Central memory CD8-positive, alpha-beta T cell (primary cell): ENCODE measurements at regions not wholly inside any gene's neighbourhood (a gene's known extent, or its start where the extent isn't known, plus 50 kb on each side); places are given as distances from the start of the nearest gene placed in this dataset.
"Not testable (repeated sequence)": the region's sequence is repeated elsewhere in the genome, so short reads cannot be mapped to it uniquely, and the experiment has no call there.

ENCODE experiments used
- ATAC-seq: fragments of 150-1000 bp; cut with Tn5 transposase; replicated peaks from 2 replicates; pipeline ENCODE4 v1.10.0; 2022; ENCODE audit warnings: mild to moderate bottlenecking, moderate FRiP score, moderate number of reproducible peaks; ENCODE audit not compliant: poor library complexity, severe bottlenecking; ENCODE audit errors: extremely low read depth
- DNase-seq, 2 donors: peaks; one replicate each; pipeline ENCODE4 v3.0.0; 2021; ENCODE audit warnings: low spot score in 2 of 2
- H3K27ac Mint-ChIP-seq: one replicate; pipeline ENCODE4 v1.8.0; 2022; ENCODE audit warnings: low read depth, mild to moderate bottlenecking, moderate library complexity, mixed read lengths
- H3K27me3 Mint-ChIP-seq: one replicate; pipeline ENCODE4 v1.8.0; 2022; ENCODE audit warnings: mixed read lengths
- H3K36me3 Mint-ChIP-seq: one replicate; pipeline ENCODE4 v1.8.0; 2022; ENCODE audit warnings: mild to moderate bottlenecking, moderate library complexity, mixed read lengths; ENCODE audit not compliant: insufficient read depth
- H3K4me1 Mint-ChIP-seq: one replicate; pipeline ENCODE4 v1.8.0; 2022; ENCODE audit warnings: mixed read lengths
- H3K4me3 Mint-ChIP-seq: one replicate; pipeline ENCODE4 v1.8.0; 2022; ENCODE audit warnings: mild to moderate bottlenecking, moderate library complexity, mixed read lengths
- H3K9me3 Mint-ChIP-seq: one replicate; pipeline ENCODE4 v1.8.0; 2022; ENCODE audit warnings: mixed read lengths

- ATAC-seq = no peak
- no peaks in the 10 kb centered on the region for H3K27me3 Mint-ChIP-seq
- H3K4me1 Mint-ChIP-seq = peaks cover 9% of the 10 kb centered on the region
Measured at GRCh38 chr5:67552773-67553172, 356.2 kb upstream of the CD180 start.

GRCh38 chr5:67549947-67550346 lies 353.3 kb upstream of the CD180 start:
- no peaks in the 10 kb centered on the region for H3K36me3 Mint-ChIP-seq
- no peak for DNase-seq
- no peak overlapping the region for H3K4me3 Mint-ChIP-seq
- no peak for ATAC-seq
- no peaks in the 10 kb centered on the region for H3K9me3 Mint-ChIP-seq
- H3K27ac Mint-ChIP-seq = no peak overlapping the region
- H3K27me3 Mint-ChIP-seq = no peaks in the 10 kb centered on the region
- peaks cover 13% of the 10 kb centered on the region for H3K4me1 Mint-ChIP-seq

More at GRCh38 chr5:67552773-67553172, 356.2 kb upstream of the CD180 start:
- Mint-ChIP-seq H3K9me3 (no peaks in the 10 kb centered on the region), H3K36me3 (no peaks in the 10 kb centered on the region), H3K27ac (peak overlapping the region; percentile 32), H3K4me3 (no peak overlapping the region)
- no peak for DNase-seq

- H3K9me3 Mint-ChIP-seq = no peaks in the 10 kb centered on the region
- DNase-seq = no peak
- no peaks in the 10 kb centered on the region for H3K27me3 Mint-ChIP-seq
- H3K27ac Mint-ChIP-seq = no peak overlapping the region
- H3K4me1 Mint-ChIP-seq = peaks cover 13% of the 10 kb centered on the region
- no peak overlapping the region for H3K4me3 Mint-ChIP-seq
- no peaks in the 10 kb centered on the region for H3K36me3 Mint-ChIP-seq
- ATAC-seq = no peak
Measured at GRCh38 chr5:67549296-67549618, 352.7 kb upstream of the CD180 start.

GRCh38 chr5:67548520-67549295 lies 352.1 kb upstream of the CD180 start:
- H3K27ac Mint-ChIP-seq = peak overlapping the region; percentile 20
- no peaks in the 10 kb centered on the region for H3K27me3 Mint-ChIP-seq
- peak overlapping the region; percentile 43 for H3K4me3 Mint-ChIP-seq
- H3K4me1 Mint-ChIP-seq = peaks cover 13% of the 10 kb centered on the region
- no peaks in the 10 kb centered on the region for H3K36me3 Mint-ChIP-seq
- no peak for DNase-seq
- ATAC-seq = no peak
- no peaks in the 10 kb centered on the region for H3K9me3 Mint-ChIP-seq

- Mint-ChIP-seq H3K27ac (peak overlapping the region; percentile 20), H3K4me3 (no peak overlapping the region), H3K9me3 (no peaks in the 10 kb centered on the region), H3K27me3 (no peaks in the 10 kb centered on the region), H3K4me1 (peaks cover 13% of the 10 kb centered on the region), H3K36me3 (no peaks in the 10 kb centered on the region)
- ATAC-seq (no peak), DNase-seq (no peak)
Measured at GRCh38 chr5:67547682-67548081, 351.1 kb upstream of the CD180 start.

- not testable (repeated sequence) for ATAC-seq, DNase-seq, H3K9me3 Mint-ChIP-seq, H3K27ac Mint-ChIP-seq, H3K27me3 Mint-ChIP-seq, H3K4me3 Mint-ChIP-seq, H3K36me3 Mint-ChIP-seq
- peaks cover 13% of the 10 kb centered on the region for H3K4me1 Mint-ChIP-seq
Measured at GRCh38 chr5:67544942-67545341, 348.3 kb upstream of the CD180 start.

- H3K27ac Mint-ChIP-seq = no peak overlapping the region
- H3K9me3 Mint-ChIP-seq = no peaks in the 10 kb centered on the region
- DNase-seq (no peak), ATAC-seq (no peak)
- no peak overlapping the region for H3K4me3 Mint-ChIP-seq
- no peaks in the 10 kb centered on the region for H3K36me3 Mint-ChIP-seq
- peaks cover 13% of the 10 kb centered on the region for H3K4me1 Mint-ChIP-seq
- no peaks in the 10 kb centered on the region for H3K27me3 Mint-ChIP-seq
Measured at GRCh38 chr5:67543720-67544270, 347.2 kb upstream of the CD180 start.

- ATAC-seq (no peak), DNase-seq (no peak)
- Mint-ChIP-seq H3K4me1 (peaks cover under 1% of the 10 kb centered on the region), H3K27me3 (no peaks in the 10 kb centered on the region), H3K9me3 (no peaks in the 10 kb centered on the region), H3K36me3 (no peaks in the 10 kb centered on the region), H3K4me3 (no peak overlapping the region), H3K27ac (peak overlapping the region; percentile 70)
Measured at GRCh38 chr5:67542479-67542878, 345.9 kb upstream of the CD180 start.

GRCh38 chr5:67541875-67542274 lies 345.3 kb upstream of the CD180 start:
- no peak overlapping the region for H3K27ac Mint-ChIP-seq
- no peaks in the 10 kb centered on the region for H3K27me3 Mint-ChIP-seq
- ATAC-seq (no peak), DNase-seq (no peak)
- no peaks in the 10 kb centered on the region for H3K9me3 Mint-ChIP-seq
- H3K36me3 Mint-ChIP-seq = no peaks in the 10 kb centered on the region
- H3K4me3 Mint-ChIP-seq = no peak overlapping the region
- H3K4me1 Mint-ChIP-seq = no peaks in the 10 kb centered on the region

GRCh38 chr5:67538855-67539506 lies 342.4 kb upstream of the CD180 start:
- ATAC-seq (no peak), DNase-seq (no peak)
- Mint-ChIP-seq H3K27ac (no peak overlapping the region), H3K36me3 (no peaks in the 10 kb centered on the region), H3K4me3 (no peak overlapping the region), H3K27me3 (no peaks in the 10 kb centered on the region), H3K9me3 (no peaks in the 10 kb centered on the region), H3K4me1 (no peaks in the 10 kb centered on the region)

GRCh38 chr5:67537439-67538148 lies 341.0 kb upstream of the CD180 start:
- no peak overlapping the region for H3K4me3 Mint-ChIP-seq
- no peaks in the 10 kb centered on the region for H3K4me1 Mint-ChIP-seq
- DNase-seq (no peak), ATAC-seq (peak; percentile 52)
- no peaks in the 10 kb centered on the region for H3K36me3 Mint-ChIP-seq
- no peak overlapping the region for H3K27ac Mint-ChIP-seq
- H3K27me3 Mint-ChIP-seq = no peaks in the 10 kb centered on the region
- H3K9me3 Mint-ChIP-seq = no peaks in the 10 kb centered on the region

- Mint-ChIP-seq H3K9me3 (no peaks in the 10 kb centered on the region), H3K4me3 (no peak overlapping the region), H3K27ac (peak overlapping the region; percentile 20), H3K4me1 (no peaks in the 10 kb centered on the region), H3K36me3 (no peaks in the 10 kb centered on the region), H3K27me3 (no peaks in the 10 kb centered on the region)
- DNase-seq (no peak), ATAC-seq (no peak)
Measured at GRCh38 chr5:67536866-67537265, 340.3 kb upstream of the CD180 start.
